PC-3 (cell line): ENCODE measurements at regions not wholly inside any gene's neighbourhood (a gene's known extent, or its start where the extent isn't known, plus 50 kb on each side); places are given as distances from the start of the nearest gene placed in this dataset.

ENCODE experiments used
- EZH2 ChIP-seq: fragments of 300-600 bp; sonication (generic); IDR thresholded peaks from one replicate; pipeline ENCODE4 v1.6.1; 2017; ENCODE audit warnings: antibody characterized with exemption, mild to moderate bottlenecking, low read length; ENCODE audit not compliant: unreplicated experiment
- TF ChIP-seq, protein P1 (sequence below): fragments of 300-600 bp; sonication (generic); conservative IDR thresholded peaks from 2 replicates; pipeline ENCODE4 v1.5.1; 2017; ENCODE audit warnings: antibody characterized with exemption, low read depth, mild to moderate bottlenecking, low read length

DNA sequence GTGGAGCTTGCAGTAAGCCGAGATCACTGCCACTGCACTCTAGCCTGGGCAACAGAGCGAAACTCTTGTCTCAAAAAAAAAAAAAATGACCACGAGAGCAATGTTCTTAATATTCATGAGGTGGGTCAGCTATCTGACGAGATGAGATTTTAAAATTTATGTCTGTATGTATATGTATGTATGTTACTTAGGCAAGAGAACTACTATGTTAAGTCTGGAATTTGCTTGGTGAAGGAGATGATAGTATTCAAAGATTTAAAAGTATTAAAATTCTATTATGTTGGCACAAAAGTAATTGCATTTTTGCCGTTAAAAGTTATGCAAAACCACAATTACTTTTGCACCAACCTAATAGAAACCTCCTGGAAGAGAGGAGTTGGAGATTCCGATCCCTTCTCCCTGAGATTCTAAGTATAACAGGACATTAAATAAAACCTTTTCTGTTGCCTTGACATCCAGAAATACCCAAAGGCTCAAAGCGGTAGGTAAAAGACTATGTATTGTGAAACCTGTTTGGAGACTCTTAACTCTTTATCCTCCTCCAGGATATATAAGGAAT, 114.3 kb upstream of the TNS3 start:
- TF ChIP-seq, protein P1, sequence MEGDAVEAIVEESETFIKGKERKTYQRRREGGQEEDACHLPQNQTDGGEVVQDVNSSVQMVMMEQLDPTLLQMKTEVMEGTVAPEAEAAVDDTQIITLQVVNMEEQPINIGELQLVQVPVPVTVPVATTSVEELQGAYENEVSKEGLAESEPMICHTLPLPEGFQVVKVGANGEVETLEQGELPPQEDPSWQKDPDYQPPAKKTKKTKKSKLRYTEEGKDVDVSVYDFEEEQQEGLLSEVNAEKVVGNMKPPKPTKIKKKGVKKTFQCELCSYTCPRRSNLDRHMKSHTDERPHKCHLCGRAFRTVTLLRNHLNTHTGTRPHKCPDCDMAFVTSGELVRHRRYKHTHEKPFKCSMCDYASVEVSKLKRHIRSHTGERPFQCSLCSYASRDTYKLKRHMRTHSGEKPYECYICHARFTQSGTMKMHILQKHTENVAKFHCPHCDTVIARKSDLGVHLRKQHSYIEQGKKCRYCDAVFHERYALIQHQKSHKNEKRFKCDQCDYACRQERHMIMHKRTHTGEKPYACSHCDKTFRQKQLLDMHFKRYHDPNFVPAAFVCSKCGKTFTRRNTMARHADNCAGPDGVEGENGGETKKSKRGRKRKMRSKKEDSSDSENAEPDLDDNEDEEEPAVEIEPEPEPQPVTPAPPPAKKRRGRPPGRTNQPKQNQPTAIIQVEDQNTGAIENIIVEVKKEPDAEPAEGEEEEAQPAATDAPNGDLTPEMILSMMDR = no peak
- TF ChIP-seq EZH2 = no peak
